ENCODE measurements at regions not wholly inside any gene's neighbourhood (a gene's known extent, or its start where the extent isn't known, plus 50 kb on each side); places are given as distances from the start of the nearest gene placed in this dataset.
"Not testable (repeated sequence)": the region's sequence is repeated elsewhere in the genome, so short reads cannot be mapped to it uniquely, and the experiment has no call there.

GRCh38 chr1:89436856-89437255 is 73.0 kb downstream of the GBP6 start:
- DNase-seq, result no peak

- not testable (repeated sequence) for DNase-seq
These were observed 74.4 kb downstream of the GBP6 start for GRCh38 chr1:89438301-89438700.

GRCh38 chr1:89440911-89441310 is 77.1 kb downstream of the GBP6 start:
- no peak for DNase-seq

GRCh38 chr1:89444791-89445190 is 79.8 kb upstream of the LRRC8B start:
- DNase-seq, result no peak

- no peak for DNase-seq
These were observed 73.6 kb upstream of the LRRC8B start for GRCh38 chr1:89451011-89451410.

DNA sequence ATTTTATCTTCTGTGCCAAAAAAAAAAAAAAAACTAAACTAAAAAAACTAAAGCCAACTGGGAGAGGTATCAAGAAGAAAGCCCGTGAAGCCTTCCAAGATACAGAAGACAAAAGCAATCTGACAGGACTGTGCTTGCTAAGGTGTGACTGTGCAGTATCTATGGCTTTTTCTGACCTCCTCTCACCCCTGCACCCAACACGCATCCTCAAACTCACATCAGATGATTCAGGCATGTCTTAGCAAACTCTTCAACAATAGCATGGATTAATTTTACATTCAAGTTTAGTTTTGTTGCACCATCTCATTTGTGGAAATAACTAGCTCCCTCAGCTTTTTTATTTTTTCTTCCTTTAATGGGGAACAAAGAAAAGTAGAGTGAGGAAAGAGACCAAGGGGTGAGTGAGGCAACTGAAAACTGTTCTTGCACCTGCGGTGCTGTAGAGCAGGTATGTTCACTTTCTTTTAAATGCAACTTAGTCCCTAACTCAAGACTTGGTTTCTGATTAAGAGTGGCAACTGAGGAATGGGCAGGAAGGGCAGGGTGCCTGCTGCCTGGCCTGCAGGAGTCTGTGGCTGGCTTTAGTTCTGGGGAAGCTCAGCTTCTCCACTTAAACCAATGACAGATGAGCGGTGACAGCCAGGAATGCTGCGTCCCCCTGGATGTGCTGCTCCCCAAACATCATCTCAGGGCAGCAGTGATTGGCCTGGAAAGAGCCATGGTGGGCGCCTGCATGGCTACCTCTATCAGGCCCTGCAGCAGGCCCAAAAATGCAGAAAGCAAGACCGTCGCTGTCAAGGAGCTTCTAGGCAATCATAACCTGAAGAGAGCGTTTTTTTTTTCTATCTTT is 71.3 kb upstream of the LRRC8B start:
- no peak for DNase-seq

DNA sequence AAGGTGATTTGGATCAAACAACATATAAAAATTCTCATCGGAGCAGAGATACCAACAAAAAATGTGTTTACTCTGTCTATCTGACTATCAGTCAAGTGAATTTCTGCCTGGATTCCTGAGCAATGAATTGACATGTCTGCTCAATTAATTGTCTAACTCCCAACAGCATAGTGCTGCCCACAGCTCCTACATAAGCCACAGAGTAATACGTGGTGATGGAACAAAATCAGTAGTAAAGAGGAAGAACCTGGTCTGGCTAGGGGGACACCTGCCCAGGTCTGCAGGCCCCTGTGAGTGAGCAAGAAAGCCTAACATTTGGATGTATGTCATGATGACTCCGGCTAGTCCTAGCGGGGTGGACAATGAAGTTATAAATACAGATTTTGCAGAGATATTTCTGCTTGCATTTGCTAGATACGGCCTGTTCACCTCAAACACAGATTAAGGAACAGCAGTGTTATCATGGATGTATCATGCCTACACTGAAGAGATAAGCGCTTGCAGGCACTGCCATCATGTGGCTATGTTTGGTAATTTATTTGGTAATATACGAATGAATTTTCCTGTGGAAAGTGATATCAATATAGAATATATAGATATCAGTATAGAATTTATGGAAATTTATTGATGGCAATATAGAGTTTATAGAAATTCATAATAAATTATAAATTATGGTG is 69.6 kb upstream of the LRRC8B start:
- peak; percentile 62 for DNase-seq

- DNase-seq, result no peak
These were observed 67.6 kb upstream of the LRRC8B start for GRCh38 chr1:89457046-89457445.

GRCh38 chr1:89459081-89459480 is 65.5 kb upstream of the LRRC8B start:
- no peak for DNase-seq

GRCh38 chr1:89460325-89460724 is 64.3 kb upstream of the LRRC8B start:
- DNase-seq, result no peak

GRCh38 chr1:89462250-89462649 is 62.4 kb upstream of the LRRC8B start:
- DNase-seq, result no peak

- DNase-seq, result no peak
These were observed 60.6 kb upstream of the LRRC8B start for GRCh38 chr1:89464008-89464407.

GRCh38 chr1:89465201-89465600 is 59.4 kb upstream of the LRRC8B start:
- no peak for DNase-seq

DNA sequence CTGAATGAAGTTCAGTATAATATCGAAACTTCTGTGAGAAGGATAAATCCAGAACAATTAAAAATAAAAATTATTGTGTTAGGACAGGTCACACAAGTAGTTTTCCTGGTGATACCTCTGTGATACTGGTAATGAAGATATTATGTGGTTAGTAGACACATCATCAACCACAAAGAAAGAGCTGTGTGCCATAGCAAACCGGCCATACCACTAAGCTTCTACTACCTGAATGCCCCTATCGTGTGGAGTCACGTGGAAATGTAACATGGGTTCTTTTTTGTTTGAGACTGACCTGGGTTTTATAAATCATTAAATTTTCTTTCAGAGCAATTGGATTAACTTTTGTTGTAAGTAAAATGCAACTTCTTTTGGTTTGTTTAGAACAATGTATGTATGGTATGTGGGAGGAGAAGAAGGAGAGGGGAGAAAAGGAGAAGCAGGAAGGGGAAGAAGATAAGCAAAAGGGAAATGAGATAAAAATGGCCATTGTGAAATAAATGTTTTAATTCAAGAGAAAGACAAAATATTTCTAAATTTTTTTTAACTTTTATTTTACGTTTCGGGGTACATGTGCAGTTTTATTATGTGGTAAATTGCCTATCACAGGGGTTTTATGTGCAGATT is 58.2 kb upstream of the LRRC8B start:
- no peak for DNase-seq

DNA sequence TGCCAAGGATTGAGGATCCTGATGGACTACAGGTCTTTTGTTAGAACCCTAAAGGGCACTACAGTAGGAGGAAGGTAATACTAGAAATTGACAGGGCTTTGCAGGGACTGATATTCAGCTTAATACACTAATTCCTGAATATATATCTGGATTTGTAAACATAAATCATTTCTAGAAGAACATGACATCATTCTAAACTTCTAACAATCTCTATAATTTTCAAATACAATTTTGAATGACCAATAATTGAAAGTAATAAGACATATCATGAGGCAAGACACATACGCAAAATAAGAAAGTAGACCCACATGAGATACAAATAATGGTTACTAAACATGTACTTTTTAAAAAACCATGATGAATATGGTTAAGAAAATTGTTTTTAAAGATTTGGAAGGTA is 52.4 kb upstream of the LRRC8B start:
- no peak for DNase-seq

DNA sequence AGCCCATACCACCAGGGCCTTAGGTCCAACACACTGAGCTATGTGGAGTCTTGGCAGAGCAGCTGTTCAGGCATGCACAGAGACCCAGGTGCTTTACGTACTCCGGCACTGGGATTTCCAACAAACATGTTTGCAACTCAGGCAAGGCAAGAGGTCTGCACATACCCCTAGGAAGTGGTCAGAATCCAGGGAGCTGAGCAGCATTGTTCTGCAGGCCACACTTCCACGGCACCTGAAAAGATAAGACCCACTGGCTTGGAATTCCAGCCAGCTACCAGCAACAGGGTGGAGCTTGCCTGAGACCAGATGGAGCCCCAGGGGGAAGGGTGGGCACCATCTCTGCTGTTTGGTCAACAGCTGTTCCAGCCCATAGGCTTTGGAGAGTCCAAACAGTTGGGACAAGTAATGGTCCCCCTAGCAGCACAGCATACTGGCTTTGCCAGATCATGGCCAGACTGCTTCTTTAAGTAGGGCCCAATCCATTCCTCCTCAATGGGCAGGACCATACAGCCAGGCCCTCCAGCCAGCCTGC is 51.7 kb upstream of the LRRC8B start:
- no peak for DNase-seq

Data from COR-L47 (cell line).